PC-3 (cell line): ENCODE measurements at regions not wholly inside any gene's neighbourhood (a gene's known extent, or its start where the extent isn't known, plus 50 kb on each side); places are given as distances from the start of the nearest gene placed in this dataset.

ENCODE experiments used
- EZH2 ChIP-seq: fragments of 300-600 bp; sonication (generic); IDR thresholded peaks from one replicate; pipeline ENCODE4 v1.6.1; 2017; ENCODE audit warnings: antibody characterized with exemption, mild to moderate bottlenecking, low read length; ENCODE audit not compliant: unreplicated experiment
- EZH2phosphoT487 ChIP-seq: fragments of 300-600 bp; sonication (generic); IDR thresholded peaks from 2 replicates; pipeline ENCODE4 v1.6.1; 2018; ENCODE audit warnings: mild to moderate bottlenecking, antibody characterized with exemption, low read length, borderline replicate concordance
- TF ChIP-seq, protein P1 (sequence below): fragments of 300-600 bp; sonication (generic); conservative IDR thresholded peaks from 2 replicates; pipeline ENCODE4 v1.5.1; 2017; ENCODE audit warnings: antibody characterized with exemption, low read depth, mild to moderate bottlenecking, low read length

DNA sequence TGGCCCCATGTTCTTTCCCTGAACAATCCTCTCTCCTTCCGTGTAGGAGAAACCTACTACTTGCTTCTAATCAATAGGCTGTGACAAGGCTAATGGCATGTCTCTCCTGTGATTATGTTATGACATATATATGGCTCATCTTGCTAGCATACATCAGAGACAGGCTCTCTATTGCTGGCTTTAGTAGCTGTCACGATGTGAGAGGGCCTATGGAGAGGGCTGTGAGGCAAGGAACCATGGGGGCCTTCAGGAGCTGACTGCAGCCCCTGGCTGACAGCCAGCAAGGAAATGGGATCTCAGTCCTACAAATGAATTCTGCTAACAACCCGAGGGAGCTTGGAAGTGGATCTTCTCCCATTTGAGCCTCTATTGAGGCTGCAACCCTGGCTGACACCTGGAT, 96.3 kb downstream of the EOMES start:
- TF ChIP-seq EZH2: no peak
- TF ChIP-seq, protein P1, sequence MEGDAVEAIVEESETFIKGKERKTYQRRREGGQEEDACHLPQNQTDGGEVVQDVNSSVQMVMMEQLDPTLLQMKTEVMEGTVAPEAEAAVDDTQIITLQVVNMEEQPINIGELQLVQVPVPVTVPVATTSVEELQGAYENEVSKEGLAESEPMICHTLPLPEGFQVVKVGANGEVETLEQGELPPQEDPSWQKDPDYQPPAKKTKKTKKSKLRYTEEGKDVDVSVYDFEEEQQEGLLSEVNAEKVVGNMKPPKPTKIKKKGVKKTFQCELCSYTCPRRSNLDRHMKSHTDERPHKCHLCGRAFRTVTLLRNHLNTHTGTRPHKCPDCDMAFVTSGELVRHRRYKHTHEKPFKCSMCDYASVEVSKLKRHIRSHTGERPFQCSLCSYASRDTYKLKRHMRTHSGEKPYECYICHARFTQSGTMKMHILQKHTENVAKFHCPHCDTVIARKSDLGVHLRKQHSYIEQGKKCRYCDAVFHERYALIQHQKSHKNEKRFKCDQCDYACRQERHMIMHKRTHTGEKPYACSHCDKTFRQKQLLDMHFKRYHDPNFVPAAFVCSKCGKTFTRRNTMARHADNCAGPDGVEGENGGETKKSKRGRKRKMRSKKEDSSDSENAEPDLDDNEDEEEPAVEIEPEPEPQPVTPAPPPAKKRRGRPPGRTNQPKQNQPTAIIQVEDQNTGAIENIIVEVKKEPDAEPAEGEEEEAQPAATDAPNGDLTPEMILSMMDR: no peak
- no peak for TF ChIP-seq EZH2phosphoT487
